ENCODE measurements at regions not wholly inside any gene's neighbourhood (a gene's known extent, or its start where the extent isn't known, plus 50 kb on each side); places are given as distances from the start of the nearest gene placed in this dataset.

DNA sequence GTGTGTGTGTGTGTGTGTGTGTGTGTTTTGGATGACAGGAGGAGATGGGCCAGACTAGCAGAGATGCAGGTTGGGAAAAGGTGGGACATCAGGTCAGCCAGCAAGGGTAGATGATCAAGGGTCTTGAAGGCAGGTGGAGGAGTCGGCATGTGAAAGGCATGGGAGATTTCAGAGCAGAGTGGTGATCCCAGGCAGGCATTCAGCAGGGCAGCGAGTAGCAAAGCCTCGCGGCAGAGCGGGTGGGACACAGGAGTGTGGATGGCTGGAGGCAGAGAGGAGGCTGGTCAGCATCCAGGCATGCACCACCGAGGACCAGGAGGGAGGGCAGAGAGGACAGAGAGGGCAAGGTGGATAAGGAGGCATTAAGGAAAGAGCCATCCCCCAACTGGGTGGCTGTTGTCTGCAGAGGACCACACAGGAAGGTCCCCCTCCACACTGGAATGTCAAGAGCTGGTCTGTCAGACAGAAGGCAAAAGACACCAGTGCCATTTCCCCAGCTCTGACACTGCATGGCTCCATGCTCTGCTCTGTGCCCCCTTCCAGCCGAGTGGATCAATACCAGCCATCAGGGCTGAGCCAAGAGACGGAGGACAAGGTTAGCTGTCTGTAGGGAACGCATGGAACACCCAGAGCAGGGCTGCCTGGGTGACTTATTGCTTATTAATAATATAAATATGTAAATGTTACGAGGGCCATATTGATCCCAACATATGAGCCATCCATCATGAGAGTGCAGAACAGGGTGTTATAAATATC is 74.8 kb upstream of the RPL38 start:
- TF ChIP-seq, protein P1, sequence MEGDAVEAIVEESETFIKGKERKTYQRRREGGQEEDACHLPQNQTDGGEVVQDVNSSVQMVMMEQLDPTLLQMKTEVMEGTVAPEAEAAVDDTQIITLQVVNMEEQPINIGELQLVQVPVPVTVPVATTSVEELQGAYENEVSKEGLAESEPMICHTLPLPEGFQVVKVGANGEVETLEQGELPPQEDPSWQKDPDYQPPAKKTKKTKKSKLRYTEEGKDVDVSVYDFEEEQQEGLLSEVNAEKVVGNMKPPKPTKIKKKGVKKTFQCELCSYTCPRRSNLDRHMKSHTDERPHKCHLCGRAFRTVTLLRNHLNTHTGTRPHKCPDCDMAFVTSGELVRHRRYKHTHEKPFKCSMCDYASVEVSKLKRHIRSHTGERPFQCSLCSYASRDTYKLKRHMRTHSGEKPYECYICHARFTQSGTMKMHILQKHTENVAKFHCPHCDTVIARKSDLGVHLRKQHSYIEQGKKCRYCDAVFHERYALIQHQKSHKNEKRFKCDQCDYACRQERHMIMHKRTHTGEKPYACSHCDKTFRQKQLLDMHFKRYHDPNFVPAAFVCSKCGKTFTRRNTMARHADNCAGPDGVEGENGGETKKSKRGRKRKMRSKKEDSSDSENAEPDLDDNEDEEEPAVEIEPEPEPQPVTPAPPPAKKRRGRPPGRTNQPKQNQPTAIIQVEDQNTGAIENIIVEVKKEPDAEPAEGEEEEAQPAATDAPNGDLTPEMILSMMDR (IDR thresholded peaks at IDR 0.05): no peak
- TF ChIP-seq POLR2A (IDR thresholded peaks at IDR 0.05): no peak

Data from testis (tissue), 2 donors.